CD4-positive, alpha-beta T cell treated with Interleukin-10 for 1 hour (primary cell): ENCODE measurements at regions not wholly inside any gene's neighbourhood (a gene's known extent, or its start where the extent isn't known, plus 50 kb on each side); places are given as distances from the start of the nearest gene placed in this dataset.
A peak's percentile ranks its signal among the peaks of the same experiment; 100 is the strongest.

Experiments used
- DNase-seq: peaks from one replicate; pipeline ENCODE4 v3.0.0-alpha.2; 2020

DNA sequence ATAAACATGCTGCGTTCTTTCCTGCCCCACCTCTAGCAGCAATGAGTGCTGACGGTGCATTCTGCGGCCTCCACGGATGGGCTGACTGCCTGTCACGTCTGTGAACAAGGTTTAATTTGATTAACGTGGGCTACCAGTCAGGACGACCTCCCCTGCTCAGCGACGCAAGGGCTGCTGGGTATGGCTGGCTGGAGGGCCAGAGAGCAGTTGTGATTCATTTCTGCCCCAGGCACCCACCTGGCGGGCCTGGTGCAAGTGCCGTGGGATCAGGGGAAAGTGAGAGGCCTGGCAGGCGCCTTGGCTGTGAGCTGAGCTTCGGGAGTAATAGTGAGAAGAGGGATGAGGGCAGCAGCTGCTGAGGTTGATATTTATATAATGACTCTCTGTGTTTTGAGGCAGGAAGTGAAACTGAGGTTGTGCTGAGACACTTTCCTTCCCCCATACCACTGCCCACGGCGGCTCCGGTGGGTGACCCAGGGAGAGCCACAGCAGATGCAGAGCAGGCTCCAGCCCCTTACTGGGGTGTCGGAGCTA lies 190.4 kb upstream of the BCL6 start:
- peak; percentile 39 for DNase-seq

DNA sequence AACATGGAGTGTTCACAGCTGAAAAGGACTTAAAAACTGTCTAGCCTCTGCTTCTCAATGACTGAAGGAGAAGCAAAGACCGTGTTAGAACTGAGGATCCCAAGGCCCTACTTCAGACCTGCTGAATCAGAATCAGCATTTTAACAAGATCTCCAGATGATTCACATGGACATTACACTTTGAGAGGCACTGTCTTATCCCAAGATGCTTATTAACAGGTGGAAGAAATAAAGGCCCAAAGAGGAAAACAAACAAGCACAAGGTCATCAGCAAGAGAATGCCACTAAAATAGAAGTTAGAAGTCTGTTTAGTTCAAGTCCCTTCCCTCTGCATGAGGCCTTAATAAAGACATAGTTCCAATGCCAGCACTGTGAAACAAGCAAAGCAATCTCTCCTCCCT lies 191.4 kb upstream of the BCL6 start:
- DNase-seq: no peak

DNA sequence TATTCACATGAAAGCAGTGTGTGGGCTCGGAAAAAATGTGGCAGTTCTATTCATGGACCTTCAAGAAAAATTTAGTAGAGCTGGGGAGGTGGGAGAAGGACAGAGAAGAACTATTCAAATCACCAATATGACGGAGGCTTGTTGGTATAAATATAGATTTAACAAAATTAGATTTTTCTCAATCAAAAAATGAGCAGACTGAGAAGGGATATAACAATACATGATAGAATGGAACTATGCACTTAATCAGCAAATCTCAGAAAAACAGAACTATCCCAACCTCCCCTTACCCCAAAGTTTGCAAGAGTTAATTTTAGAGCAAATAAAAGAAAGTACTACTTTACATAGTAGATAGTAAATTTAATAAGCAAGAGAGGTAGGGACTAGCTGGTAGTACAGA lies 194.6 kb upstream of the BCL6 start:
- DNase-seq: no peak

DNA sequence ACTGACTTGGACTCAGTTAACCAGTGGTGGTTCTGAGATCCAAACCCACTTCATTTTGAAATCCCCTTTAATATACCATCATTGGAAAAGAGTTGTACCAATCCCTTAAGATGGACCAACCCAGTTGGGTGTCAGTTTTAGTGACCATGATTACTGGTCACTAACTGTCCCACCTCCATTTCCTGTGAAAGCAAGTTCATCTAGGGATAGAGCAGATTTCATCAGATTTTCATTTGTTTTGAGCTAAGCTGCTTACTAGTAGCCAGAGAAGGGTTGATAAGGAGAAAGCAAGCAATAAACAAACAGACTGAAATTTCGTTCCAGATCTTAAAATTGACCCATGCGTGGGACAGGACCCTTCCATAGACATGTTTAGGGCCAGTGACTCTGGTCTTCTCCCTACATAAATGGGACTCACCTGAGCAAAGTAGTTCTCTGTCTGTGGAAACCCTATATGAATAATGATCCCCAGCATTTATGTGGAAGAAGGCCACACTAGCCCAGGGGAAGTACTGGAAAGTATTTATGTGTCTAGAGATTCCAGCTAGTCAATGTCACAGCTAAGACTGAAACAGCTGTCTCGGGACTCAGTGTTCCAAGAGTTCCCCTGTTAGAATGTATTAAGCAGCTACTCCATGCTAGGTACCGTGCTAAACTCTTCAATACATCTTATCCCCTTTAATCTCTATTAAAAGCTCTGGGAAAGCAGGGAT lies 196.0 kb upstream of the BCL6 start:
- no peak for DNase-seq

DNA sequence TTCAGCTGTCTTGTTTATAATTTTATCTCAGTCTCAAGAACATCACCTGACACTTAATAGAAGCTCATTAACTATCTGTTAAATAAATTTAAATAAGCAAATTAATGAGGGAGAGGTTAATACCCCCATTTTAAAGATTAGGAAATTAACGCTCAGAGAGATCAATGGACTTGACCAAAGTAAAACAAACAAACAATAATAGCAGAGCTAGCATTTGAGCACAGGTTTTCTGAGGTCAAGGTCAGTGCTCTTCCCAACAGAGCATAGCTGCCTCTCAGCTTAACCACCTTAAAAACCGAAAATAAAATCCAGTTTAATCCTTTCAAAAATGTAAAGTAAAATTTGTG lies 196.6 kb upstream of the BCL6 start:
- DNase-seq: no peak

DNA sequence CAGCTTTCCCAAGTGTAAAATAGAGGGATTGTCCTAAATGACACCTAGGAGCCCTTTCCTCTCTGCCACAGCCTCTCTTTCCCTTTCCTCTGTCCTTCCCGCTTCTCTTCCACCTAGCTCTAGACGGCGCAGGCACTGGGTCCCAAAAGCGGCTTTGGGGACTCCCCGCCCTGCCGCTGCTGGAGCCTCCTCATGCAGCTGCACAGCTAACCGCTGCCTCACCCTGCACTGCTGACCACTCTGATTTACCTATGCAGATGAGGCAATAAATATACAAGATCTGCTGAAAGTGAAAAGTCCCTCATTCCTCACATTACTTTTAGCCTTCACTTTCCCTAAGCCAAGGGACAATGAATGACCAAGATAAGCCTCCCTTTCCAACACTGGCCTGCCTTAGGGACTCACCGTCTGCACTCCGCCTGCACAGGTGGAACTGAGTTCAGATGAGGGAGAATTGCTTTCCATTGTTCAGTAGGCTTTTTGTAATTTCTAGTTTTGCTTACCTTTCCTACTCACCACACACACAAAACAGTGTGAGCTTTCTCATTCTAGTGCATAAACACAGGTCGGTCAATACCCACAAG lies 197.5 kb upstream of the BCL6 start:
- no peak for DNase-seq

DNA sequence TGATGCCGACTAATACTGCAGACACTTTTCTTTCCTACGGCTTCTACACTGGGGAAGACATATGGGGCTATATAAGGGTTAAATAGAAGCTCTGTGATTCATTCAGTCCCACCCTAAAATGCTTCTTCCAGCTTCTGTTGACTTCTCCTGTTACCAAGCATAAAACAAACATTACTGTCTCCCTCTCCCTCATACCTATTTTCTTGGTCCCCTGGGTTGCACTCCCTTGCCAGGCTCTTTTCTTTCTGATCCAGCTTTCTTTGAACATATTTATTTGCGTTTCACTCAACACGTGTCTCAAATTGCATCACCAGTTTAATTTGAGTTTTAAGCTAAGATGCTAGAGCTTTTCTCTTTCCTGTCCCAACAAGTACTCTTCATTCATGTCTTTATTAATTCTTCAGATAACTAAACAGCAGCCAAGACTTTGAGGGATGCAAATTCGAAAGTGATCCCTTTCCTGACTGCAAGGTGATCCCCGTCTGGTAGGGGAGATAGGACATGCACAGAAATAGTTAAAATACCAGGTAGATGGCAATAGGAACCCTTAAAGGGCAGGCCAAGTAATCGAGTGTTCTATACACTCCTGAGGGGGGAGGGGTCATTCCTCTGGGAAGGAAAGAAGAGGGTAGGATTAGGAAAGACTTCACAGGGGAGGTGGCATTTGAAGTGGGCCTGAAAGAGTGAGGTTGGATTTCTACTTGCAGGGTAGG lies 198.6 kb upstream of the BCL6 start:
- no peak for DNase-seq

DNA sequence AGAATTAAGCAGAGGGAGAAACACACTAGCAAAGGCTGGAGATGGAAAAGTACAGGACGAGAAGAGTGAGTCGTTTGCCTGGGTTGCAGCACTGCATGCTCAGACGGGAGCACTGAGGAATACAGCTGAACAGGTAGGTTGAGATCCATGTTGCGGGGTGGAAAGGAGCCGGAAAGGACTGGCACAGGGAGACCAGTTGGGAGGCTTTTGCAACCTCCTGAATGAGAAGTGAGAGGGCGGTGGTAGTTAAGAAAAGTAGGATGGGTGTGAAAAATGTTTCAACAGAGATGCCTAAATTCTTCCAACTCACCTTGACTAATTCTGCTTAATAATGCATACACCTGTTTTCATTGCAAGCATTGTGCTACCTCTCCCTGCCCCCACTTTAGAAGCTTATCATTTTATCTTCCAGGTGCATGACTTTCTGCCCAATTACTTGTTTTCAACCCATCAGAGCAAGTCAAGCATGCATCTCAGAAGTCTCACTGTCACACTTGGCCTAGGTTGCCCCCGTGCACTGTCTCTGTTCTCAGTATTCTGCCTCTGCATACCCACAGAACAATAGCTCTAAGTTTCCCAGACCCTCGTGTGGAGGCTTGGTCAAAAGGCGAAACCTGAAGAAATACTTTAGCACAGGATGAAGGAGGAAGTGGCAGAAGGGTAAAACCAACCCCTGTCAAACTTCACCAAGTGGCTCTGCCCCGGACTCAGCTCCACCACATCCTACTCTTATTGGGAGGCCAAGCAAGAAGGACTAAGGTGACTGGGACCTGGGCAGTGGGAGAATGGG lies 199.3 kb upstream of the BCL6 start:
- no peak for DNase-seq

DNA sequence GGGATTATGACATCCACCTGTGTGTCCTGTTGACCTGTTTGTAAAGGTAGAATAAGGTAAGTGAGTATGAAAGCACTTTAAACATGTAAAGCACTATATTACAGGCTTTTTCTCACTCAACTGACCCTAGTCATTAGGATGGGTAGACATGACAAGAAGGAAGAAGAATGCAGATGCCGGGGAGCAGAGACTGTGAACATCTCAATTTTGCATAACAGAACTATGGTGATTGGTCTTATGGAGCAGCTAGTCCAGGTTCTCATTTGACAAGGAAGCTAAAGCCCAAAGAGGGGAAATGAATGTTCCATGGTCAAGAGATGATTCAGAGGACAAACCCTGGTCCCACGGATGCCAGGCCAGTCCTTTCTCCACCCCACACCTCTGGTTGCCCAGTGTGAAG lies 200.1 kb upstream of the BCL6 start:
- no peak for DNase-seq

DNA sequence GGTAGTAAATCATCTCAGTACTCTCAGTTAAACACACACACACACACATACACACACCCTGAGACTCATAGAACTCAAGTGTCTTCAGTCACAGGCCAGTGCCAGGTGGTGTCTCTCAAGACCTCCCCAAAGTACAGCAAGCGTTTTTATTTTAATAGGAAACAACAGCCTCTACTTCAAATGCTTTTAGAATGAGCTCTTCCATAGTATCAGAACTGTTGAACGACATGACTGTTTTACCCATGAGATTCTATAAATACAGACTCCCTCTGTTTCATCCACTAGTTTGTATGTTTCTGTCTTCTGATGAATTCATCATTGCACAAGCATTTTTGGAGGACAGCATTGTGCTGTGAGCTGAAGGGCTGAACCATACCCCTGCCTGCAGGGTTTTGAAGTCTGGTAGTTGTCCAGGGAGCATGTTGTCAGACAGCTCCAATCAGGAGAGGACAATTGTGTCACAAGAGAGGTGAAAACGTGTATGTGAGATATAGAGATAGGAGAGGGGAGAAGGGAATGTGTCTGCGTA lies 201.0 kb upstream of the BCL6 start:
- DNase-seq: no peak

DNA sequence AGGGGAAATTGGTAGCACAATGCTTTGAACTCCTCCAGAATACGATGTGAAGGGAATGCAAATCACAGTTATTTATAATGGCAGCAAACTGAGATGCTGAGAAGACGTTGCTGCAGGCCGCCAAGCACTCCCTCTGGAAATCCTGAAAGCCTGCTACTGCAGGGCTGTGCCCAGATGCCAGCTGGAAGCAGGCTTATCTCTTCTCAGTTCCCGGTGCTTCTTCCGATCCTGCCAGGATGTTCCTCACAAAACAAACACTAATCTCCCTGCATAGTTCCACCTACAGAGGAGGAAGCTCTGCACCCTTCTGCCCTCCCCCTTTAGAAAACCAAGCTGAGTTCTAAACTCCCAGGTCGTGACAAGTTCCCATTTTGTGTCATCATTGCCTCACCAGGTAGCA lies 201.7 kb upstream of the BCL6 start:
- no peak for DNase-seq

DNA sequence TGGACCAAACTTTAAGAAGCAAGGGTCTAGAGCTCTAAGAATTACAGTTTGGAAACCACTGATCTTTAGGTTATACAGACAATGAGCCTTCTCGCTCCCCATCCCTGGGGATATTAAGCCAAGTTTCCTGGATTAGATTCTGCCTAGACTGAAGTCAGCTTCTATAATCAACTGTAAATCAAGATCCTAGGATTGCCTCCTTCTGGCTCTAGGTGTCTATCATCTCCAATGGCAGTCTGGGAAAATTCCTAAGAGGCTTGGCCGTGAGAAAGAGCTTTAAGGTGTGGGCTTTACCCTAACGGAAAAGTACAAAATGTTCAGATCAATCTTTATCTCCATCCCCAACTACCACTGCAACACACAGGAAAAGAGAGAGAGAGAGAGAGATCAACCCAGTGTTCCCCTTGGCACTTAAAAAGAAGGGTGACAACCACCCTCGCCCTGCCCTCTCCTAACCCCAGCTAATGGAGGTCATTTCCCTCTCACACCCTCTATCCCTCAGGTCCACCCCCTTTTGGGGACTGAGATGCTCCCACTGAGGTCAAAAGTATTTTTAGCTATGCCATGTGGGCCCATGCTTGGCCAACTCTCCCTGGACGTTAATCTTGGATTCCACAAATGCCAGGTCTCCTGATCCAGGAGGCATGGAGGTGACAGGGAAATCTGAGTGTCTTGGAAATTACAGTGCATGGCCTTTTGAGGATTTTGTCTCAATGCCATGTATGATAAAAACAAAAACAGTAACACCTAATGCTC lies 202.8 kb upstream of the BCL6 start:
- DNase-seq: no peak

DNA sequence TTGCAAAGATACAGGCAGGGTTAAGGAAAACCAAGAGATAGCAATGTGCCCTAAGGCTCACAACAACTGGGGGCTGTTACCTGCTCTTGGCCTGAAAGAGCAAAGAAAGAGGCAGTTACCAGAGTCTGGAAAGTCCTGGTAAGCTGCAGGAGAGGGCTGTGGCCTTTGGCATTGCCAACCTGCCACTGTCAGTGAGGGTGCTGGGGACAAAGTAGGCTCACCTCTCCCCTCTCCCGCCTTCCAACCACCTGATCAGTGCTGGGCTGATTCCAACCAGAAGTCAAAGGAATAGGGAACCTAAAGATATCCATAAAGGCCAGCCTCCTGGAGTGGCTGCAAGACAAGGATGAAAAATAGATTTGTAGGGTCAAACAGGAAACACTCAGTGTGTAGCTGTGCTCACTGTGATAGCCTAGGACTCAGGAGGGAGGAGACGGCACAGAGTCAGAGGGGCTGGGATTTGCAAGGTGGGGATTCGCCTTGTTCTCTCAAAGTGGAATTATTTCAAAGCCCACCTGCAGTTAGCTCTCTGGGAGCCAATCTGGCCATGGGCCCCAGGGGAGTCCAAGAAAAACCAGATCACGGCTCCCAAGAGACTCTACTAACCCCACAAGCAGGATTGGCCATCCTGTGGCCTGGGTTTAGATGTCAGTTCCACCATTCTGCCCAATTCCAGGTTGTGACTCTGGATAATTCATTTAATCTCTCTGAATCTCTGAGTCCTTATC lies 204.0 kb upstream of the BCL6 start:
- no peak for DNase-seq

DNA sequence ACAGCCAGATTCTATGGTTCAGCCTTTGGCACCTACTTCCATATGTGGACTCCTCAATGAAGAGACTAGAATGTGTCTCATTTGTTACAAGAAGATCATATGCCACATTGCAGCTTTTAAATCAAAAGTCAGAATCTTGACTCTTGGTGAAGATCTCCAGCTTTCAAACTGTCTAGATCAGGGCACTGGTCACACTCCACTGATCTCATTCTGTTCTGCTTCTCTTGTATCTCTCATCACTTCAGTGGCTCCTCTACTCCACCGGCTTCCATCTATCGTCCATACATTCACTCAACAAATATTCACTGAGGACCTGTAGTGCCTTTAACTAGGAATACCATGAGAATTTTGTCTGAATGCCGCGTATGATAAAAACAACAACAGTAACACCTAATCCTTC lies 203.3 kb upstream of the LPP start:
- DNase-seq: no peak

DNA sequence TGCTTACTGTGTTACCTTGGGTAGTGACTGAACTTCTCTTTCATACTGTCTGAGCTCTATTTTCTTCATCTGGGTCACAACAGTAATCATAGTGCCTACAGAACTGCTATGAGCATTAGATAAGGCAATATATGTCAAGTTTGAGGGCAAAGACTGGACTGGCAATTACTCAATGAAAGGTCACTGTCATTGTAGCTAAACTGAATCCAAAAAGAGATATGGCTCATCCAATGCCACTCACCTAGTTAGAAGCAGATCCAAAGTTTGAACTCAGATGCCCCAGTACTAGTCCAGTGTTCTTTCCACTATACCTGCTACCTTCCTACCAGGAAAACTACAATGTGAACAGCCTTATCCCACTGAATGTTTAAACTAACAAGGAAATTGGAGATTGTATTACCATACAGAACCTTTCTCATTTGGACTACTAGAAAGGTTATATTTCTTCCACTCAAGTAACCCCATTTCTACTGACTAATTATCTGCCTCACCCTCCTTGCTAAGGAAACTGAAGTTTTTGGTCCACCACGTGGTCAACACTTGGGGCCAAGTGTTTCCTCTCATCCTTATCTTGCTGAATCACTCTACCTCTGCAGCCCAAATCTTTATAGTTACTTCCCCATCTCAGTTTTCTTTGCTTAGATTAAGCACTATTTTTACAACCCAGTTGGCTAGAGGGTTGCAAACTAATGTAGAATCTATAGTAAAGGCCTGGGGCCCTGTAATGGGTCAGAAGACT lies 202.3 kb upstream of the LPP start:
- DNase-seq: no peak

DNA sequence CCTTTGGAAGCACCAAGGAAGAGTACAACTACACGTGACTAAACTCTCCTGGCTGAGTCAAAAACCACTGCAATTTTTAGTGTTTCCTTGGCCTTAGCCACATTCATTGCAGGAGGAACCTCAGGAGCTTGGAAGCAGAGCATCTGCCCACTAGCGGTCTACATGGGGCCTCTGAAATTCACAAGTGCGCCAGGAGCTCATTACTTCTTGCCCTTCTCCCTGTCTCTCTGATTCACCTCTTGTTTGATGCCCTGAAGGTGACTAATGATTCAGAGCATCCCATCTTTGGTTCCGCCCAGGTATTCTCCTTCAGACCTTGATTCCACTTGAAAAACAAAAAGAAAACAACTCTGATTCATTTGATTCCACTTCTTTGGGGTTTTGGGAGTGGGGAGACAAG lies 201.1 kb upstream of the LPP start:
- no peak for DNase-seq

DNA sequence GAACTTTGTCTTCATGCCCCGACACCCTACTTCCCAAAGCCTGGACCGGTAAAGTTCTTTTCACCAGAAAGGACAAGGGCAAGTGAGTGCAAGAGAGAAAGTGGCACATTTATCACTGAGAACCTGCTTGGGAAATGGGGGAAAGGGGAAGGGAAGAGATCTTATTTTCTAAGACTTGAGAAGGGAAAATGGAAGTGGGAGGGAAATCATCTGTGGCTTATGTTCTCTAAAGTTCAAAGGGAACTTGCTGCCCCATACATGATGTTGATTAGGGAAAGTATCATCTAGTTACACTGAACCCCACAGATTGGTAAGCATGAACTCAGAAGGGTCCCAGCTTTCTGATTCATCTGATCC lies 199.5 kb upstream of the LPP start:
- DNase-seq: no peak

DNA sequence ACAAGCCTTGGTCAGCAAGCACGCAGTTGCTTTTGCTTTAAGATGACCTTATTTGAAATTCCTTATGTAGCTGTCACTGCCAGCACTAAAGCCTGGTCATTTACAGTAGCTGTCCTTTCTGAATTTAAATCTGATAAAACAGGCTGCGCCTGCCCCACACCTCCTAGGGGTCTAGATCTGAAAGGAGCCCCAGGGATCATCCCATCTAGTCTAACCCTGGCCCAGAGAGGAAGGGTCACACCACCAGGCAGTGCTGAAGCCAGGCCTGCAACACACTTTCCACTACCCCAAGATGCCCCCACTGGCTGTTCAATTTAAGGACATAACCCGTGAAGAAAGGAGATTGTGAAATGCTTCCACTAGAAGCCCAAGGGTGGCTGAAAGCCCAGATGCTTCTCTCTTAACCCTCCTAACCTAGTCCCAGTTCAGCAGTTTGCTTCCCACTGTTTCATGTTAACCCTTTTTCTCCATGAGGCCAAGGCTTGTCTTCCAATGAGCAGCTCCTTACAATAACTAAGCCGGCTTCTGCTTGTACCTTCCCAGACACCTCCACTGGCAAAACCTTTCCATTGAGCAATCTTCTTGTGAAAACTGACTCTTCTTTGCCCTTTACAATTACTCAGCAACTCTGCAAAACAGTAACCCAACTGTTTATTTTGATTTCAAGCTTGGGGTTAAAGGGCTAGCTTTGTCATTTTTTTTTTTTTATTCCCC lies 198.9 kb upstream of the LPP start:
- no peak for DNase-seq

DNA sequence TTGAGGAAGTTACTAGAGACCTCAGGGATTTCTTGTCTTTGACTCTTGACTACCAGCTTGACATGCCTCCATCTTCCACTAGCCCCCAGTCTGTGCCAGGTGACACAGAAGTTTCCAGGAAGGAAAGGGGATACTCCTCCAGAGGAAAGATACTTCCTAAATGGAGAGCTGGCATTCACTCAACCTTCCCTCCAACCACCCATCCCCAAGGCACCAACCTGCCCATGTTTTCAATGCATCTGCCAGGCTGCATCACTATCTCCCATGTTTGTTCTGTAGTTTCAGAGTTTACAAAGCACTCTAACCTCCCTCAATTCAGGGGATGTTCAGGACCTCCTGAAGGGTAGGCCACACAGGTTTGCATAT lies 198.4 kb upstream of the LPP start:
- no peak for DNase-seq

DNA sequence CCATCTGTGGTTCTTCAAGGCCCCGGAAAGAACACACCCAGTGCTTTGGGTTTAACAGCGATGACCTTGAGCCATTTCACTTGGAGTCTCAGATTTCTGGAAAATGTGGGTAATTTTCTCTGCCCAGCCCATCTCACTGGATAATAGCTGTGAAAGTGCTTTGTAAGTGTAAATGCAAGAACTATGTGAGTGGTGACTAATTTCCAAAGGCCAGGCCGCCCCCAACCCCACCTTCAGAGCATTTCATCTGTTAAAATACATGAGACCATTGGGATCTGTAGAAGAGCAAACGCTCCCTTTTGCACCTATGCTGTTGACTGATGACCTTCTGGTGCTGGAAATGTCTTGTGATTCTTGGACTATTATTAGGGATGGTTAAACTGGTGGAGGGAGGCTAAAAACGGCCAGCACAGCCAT lies 196.8 kb upstream of the LPP start:
- DNase-seq: no peak

DNA sequence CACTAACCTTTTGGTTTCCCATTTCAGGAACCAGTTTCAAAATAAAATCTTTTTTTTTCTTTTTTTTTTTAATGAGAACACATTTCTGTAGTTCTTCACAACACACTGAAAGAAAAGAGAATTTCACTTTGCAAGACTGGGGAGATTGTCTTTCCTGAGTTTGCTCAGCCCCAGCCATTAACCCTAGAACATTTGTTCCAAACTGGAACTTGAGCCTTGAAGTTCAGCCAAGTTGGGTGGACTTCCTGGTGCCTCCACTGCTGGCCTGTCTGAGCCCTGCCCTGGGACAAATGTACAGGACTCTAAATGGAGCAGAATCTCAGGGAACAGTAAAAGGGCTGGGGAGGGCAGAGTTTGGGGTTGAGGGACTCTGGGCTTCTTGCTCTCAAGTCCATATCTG lies 196.4 kb upstream of the LPP start:
- no peak for DNase-seq
